GM18517 (cell line): ENCODE measurements at regions not wholly inside any gene's neighbourhood (a gene's known extent, or its start where the extent isn't known, plus 50 kb on each side); places are given as distances from the start of the nearest gene placed in this dataset.

Experiments
- ATAC-seq: cut with Tn5 transposase; IDR thresholded peaks from one replicate; pipeline ENCODE4 v1.9.1; 2021; ENCODE audit warnings: mild to moderate bottlenecking, moderate library complexity; ENCODE audit not compliant: unreplicated experiment

DNA sequence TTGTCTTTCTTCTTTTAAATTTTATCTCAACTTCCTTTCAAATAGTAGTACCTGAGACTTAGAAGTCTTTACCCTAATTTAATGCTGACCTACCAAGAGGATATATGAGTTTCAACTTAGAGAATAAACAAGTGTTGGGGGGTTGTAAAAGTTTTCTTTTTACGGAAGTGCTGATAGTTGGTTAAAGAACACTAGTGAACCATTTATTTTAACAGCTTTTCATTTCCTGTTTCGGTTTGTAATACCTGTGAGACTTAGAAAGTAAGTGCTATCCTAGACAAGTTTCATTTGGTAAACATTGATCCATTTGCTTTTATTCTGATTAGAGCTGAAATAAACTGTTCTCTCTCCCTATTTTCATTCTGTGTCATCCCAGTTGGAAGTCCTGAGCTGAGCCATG is 683.1 kb upstream of the SORCS1 start:
- no peak for ATAC-seq

DNA sequence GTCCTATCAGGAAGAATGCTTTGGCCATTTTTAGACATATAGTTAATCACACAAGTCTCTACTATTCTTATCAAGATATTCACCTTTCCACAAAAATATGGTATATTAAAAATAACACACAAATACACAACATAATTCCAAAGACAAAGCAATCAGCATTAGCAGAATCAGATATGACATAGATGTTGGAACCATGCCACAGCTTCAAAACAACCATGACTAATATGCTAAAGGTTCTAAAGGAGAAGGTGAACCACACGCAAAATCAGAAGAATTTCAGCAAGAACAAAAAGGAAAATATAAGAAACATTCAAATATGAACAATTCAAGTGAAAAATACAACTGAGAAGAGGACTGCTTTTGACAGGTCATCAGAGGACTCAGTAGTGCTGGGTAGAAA is 670.2 kb upstream of the SORCS1 start:
- ATAC-seq: no peak

DNA sequence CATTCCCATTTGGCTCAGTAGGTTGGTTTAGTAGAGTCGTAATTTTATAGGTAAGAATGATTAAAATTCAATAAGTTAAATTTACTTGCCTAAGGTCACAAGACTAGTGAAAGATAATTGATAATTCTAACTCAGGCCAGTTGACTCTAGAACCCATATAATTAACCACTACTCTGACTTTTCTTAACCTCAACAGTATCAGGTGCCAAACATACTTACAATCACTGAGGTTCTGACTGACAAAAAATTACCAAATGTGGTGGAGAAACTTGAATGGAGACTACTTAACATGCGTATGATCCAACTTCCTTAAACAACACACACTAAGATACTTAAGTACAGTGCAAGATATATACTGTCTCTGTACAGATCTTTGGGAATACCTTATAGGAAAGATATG is 667.3 kb upstream of the SORCS1 start:
- no peak for ATAC-seq

GRCh38 chr10:107829161-107829560 is 664.7 kb upstream of the SORCS1 start:
- ATAC-seq: no peak

DNA sequence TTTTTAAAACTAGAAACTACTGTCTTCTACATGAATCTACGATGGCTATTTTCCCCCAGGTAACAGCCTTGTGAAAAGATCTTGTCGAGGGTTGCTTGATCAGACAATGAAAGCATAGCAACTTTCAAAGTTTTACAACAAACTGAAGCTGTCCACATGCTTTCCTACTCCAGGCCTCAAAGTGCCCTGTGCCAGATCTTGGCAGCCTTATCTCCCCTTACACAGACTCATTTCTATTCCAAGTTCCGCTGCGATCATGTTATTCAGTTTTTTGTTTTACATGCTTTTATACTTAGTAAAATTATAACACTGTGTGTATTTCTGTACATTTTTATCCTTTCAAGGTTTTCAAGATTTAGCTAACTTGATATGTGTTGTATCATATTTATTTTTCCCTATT is 661.7 kb upstream of the SORCS1 start:
- ATAC-seq: no peak

DNA sequence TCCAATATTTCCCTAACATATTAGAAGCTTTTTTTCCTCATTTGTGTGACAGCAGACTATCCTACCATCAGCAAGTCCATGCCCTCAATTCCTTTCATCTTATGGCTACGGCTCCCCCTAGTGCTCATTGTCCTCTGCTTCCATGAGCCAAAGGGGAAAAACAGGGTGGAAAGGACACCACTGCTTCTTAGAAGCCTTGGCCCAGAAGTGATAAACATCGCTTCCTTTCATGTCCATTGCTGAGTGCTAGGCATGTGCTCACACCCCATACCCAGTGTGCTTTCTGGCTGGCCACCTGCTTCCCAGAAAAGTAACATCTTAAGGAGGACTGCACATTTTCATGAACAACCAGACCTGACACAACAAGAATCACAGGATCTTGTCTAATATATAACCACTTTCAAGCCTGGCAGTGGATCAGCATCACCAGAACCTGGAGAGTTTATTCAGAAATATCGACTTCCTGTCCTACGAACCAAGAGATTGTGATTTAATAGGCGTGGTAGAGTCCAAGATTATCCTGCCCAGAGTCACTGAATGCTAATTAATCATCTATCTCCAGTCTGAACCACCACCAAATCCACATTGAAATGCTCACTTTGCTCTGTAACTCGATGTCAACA is 650.5 kb upstream of the SORCS1 start:
- peak; percentile 71 for ATAC-seq

GRCh38 chr10:107813451-107814162 is 649.1 kb upstream of the SORCS1 start:
- ATAC-seq: no peak

DNA sequence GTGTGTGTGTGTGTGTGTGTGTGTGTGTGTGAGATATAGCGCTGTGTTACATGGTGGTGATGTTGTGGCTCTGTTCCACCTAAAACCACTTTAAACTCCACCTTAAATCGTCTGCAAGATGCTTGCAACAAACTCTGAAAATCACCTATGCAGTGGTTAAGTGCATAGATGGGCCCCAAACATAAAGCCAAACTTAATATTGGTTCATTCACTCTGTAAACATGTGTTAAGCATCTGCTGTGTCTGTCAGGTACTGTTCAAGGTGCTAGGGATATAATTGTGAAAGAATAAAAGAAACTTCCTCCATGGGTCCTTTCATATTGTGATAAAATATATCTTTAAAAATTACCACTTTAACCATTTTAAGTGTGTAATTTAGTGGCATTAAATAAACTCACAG is 645.4 kb upstream of the SORCS1 start:
- no peak for ATAC-seq

GRCh38 chr10:107807836-107808235 is 643.3 kb upstream of the SORCS1 start:
- no peak for ATAC-seq

DNA sequence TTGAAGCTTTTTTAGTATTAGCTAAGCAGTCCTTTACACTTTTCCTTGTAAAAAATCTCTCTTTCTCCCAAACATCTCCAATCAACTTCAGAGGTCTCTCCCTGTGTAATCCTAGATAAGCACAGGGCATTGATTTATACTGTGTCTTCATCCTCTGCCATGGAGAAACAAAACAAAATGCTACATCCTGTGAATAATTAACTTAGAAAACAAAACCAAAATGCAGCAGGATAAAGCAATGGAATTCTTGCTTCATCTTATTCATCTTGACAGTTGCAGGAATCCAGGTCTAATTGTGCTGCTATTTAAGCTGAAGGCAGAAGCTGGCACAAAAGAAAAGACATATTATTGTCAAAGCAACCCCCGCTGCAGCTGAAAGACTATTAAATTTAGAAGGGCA is 641.5 kb upstream of the SORCS1 start:
- ATAC-seq: no peak

GRCh38 chr10:107803546-107803945 is 639.0 kb upstream of the SORCS1 start:
- no peak for ATAC-seq

GRCh38 chr10:107800061-107800460 is 635.6 kb upstream of the SORCS1 start:
- ATAC-seq: no peak

GRCh38 chr10:107790271-107790670 is 625.8 kb upstream of the SORCS1 start:
- ATAC-seq: no peak

DNA sequence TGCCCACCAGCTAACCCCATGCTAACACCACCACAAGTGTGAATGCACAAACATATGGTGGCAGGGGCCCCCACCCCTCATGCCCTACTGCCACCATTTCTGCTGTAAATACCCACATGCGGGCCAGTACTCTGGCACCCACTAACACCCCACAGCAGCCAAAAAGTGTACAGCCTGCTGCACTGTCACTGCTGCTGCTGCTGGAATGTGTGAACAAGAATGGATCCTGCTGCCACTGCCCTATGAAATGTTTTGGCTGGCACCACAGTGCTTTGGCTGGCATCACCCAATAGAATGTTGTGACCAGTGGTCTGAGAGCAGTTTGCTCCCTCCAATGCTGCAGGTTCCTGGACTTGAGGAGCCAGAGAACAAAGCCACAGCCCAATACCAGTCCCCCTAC is 606.6 kb upstream of the SORCS1 start:
- no peak for ATAC-seq

- no peak for ATAC-seq
These were observed 602.7 kb upstream of the SORCS1 start for GRCh38 chr10:107767185-107767584.

- ATAC-seq: no peak
These were observed 590.3 kb upstream of the SORCS1 start for GRCh38 chr10:107754814-107755213.

- ATAC-seq: no peak
These were observed 584.7 kb upstream of the SORCS1 start for GRCh38 chr10:107749235-107749634.

- ATAC-seq: no peak
These were observed 583.3 kb upstream of the SORCS1 start for GRCh38 chr10:107747851-107748250.

DNA sequence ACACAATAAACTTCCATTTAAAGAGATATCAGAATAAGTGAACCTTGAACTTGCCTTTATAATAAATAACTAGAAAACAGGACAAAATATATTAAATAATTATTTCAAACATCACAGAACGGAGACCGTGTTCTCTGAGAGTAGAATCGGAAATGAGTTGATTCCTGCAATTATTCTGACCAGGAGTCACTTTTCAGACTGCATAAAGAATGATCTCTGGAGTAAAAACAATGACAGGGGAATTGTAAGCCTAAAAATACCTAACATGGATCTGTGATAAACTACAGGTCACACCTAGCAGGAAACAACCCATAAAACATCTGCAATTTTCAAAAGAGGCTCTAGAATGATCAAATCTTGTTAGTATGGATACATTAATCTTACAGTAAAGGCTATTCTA is 577.5 kb upstream of the SORCS1 start:
- ATAC-seq: no peak

GRCh38 chr10:107740962-107741690 is 576.6 kb upstream of the SORCS1 start:
- no peak for ATAC-seq

DNA sequence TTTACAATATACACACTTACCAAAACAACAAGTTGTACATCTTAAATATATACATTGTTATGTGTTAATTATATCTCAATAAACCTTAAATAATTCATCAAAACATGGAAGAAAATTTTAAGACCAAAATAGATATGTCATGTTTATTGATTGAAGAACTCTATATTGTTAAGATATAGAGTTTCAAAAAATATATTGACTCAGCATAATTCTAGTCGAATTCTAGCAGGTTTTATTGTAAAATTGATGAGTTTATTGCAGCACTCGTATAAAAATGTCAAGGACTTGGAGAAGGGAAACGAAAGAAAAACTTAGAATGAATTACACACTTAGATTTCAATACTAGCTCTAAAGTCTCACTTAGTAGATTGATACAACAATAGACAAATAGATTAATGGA is 575.4 kb upstream of the SORCS1 start:
- ATAC-seq: no peak
